HG02642 (cell line): ENCODE measurements at regions not wholly inside any gene's neighbourhood (a gene's known extent, or its start where the extent isn't known, plus 50 kb on each side); places are given as distances from the start of the nearest gene placed in this dataset.
A peak's percentile ranks its signal among the peaks of the same experiment; 100 is the strongest.
"Not testable (repeated sequence)": the region's sequence is repeated elsewhere in the genome, so short reads cannot be mapped to it uniquely, and the experiment has no call there.

ENCODE experiments used
- ATAC-seq: cut with Tn5 transposase; IDR thresholded peaks from one replicate; pipeline ENCODE4 v1.9.1; 2021; ENCODE audit warnings: mild to moderate bottlenecking; ENCODE audit not compliant: unreplicated experiment, poor library complexity

DNA sequence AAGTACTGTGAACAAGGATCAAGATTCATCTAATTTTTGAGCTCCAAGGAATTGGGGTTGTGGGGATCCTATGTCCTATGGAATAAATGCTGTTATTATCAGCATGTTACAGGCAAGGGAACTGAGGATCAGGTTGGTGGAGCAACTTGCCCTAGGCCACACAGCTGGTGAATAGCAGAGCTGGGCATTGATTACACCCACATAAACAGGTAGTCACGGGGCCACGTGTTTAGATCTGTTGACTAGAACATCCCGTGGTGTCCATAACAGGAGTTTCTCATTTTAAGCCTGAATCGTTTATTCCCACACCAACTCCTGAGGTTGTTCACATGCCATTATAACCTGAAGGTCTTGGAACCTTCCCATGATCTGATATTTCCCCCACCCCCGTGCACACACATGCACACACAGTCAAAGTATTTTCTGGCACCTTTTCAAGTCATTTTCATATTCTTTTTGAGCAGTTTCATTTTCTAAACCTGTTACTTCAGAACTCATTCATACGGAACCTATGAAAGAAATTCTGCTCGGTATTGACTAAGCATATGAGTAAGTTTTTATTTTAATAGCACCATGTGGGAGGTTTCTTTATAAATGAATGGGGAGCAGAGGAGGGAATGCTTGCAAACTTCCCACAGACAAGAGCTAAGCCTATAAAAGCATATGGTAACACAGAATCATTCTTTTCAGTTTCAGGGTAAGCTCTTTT lies 338.1 kb downstream of the ANAPC1 start:
- ATAC-seq, result not testable (repeated sequence)

DNA sequence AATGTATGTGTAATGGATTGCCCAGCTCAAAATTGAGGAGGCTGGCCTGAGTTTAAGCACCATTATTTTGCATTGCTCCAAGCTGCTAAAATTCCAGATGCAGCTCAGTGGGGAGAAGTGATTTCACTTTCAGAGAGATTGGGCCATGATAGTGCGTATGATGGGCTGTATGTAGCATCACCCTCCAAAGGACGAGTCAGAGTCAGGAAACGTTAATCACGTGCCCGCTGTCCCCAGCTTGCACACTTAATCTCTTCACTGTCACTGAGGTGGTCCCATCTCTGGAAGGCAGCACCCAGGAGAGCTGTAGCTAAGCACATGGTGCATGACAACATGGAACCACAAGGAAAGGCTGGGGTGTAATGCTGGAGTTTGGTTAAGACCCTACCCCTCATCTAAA lies 337.4 kb downstream of the ANAPC1 start:
- ATAC-seq, result not testable (repeated sequence)

DNA sequence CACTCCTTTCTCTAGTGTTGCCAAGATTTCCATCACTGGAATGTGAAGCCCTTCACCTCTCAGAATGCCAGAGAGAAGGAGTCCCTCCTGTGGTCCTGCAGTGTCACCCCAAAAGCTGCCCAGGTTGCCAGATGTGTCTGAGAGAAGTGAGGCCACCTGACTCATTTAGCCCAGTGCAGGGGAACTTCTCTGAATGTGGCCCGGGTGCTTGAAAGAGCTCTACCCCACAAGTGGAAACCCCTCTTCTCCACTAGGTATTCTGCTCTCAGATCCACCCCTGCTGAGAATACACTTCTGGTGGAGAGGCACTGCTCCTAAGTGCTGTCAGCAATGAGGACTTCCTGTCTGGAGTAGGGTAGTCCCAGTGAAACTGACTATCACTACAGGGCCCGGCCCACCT lies 334.8 kb downstream of the ANAPC1 start:
- not testable (repeated sequence) for ATAC-seq

DNA sequence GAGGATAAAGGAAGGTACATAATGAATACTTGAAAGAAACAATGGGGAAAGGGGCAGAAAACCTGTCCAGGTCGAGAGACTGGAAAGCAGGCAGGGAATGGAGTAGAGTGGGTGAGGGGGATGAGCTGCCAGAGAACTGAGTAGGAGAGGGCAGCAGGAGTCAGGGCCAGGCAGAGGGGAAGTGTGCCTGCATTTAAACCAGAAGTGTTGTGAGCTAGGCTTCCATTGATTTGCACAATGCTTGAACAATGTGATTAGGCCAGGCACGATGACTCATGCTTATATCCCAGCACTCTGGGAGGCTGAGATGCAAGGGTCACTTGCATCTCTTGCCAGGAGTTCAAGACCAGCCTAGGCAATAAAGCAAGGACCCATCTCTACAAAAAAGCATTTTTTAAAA lies 332.6 kb downstream of the ANAPC1 start:
- ATAC-seq, result not testable (repeated sequence)

DNA sequence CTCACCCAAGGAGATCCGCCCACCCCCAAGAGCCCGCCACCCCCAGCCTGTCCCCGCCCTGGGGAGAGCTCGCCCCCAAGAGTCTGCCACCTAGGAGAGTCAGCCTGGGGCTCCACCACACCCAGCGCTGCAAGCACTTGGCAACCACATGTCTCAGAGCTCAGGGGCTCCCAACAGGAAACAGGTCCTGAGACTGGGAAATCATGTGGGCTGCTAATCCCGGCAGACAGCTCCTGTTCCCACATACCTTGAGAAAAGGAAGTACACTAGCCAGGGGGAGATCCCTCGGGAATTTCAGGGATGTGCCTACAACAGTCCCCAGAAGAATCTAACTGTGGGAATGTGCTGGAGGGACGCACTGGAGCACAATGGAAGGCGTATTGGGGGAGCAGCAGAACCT lies 331.4 kb downstream of the ANAPC1 start:
- ATAC-seq, result not testable (repeated sequence)

DNA sequence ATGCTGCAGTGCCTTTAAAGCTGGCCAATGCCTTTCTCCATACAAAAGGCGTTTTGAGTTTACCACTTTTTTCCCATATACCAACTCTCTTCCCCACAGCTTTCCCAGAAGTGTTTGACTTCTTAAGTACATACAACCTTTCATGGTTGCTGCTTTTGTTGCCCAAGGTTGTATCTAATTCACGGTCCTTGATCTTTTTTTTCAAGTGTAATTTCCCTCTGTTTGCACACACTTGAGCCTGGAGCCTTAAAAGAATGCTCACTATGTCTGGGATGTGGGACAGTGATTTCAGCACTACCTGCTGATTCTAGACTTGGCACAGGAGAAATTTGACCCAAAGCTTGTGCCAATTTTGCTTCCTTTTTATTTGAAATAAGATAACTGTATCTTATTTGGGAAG lies 324.7 kb downstream of the ANAPC1 start:
- not testable (repeated sequence) for ATAC-seq

DNA sequence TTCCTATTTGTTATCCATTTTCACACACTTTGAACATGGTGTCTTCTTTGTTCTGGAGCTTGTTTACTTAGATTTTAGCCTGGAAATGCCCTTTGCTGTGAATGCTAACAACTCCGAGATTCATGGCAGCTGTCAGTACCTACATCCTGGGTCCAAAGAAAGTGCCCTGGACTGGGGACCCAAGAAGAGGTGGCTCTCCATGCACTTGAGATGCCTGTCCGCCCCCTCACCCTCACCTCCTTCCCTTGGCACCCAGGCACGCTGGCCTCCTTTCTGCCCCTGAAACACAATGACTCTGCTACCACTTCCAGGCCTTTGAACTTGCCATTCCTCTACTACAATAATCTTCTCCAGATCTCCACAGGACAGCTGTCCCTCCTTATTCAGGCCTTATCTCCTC lies 324.2 kb downstream of the ANAPC1 start:
- not testable (repeated sequence) for ATAC-seq

DNA sequence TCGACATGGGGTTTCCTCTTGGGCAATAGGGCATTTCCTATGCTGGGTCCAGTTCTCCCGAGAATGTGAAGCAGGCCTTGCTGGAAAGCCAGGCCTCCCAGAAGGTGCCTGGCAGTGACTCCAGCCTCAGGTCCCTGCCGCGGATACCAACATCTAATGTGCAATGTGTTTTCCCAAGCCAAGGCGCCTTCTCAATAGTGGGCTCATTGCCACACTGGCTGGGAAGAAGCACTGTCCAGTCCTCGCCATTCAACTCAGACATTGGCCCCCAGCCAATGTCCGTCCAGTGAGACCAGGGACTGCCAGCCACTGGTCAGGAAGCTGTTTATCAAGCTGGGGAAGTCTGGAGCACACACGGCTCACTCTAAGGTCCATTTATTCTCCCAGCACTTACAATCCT lies 317.9 kb downstream of the ANAPC1 start:
- not testable (repeated sequence) for ATAC-seq

DNA sequence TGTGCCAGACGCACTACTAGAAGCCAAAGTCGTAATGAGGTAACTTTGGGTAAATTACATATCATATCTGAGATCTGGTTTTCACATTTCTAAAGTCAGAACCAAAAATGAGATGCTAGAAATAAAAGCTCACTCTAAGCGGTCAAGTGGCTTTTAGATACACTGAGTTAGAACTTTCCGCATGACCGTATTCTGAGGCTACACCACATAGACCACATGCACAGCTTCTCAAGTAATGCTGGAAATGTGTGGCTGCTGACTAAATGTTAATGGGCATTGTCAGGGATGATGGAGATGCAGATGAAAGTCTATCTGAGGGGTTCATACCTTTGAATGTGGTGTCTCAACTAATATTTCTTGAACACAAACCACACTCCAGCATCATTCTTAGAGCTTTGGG lies 316.8 kb downstream of the ANAPC1 start:
- ATAC-seq, result not testable (repeated sequence)

DNA sequence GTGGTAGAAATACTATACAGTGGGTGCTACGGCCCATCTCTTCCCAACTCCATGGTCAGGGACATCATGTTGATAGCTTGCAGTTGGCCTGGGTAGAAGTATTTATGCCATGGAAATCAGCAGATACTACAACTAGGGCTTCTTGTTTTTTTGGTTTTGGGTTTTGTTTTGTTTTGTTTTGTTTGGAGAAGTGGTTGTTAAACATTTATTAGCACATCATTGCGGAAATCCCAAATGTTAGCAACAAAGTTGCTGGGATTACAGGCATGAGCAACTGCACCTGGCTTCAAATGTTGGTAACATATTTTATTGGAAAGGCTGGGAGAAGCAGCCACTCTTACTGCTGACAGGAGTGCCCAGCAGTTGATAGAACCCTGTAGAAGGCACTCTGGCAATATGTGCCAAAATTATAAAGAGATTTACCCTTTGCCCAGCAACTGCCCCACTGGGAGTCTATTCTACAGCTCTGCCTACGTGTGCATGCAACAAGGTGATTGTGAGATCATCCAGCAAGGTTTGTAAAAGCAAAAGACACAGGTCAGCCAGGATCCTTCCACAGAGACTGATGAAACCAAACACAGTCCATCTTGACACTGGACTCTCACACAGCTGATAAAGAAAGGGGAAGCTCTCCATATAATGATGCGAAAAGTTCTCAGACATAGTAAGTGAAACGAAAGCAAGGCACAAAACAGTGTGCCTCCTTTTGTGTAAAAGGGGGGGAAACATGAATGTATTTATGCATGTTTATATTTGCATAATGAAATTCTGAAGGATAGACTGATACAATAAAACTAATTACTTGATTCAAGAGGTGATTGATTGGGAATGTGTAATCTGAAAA lies 314.4 kb downstream of the ANAPC1 start:
- ATAC-seq, result not testable (repeated sequence)

DNA sequence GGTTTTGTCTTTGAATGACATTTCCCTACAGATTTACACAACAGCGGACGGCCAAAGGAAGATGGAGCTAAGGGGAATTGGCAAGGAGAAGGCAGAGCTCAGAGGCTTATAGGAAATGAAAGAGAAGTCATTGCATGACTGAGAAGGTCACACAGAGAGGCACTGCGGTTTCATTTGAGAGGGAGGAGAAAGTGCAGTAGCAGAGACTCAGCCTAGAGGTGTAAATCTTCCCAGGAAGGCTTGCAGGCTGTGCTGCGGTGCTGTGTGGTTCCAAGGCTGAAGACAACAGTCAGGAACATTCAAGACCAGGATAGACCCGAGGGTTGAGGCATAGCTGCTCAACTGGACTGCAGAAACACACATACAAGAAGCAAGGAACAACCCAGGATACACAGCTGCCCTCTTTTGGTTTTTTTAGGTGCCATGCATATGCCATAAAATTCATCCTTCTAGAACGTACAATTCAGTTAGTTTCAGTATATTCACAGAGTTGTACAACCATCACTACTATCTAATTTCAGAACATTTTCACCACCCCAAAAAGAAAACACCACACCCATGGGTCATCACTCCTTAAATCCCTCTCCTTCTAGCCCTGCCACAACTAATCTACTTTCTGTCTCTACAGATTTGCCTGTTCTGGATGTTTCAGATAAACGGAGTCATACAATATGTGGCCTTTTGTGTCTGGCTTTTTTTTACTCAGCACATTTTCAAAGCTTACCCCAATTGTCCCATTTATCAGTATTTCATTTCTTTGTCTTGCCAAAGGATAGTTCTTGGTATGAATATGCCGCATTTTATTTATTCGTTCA lies 313.5 kb downstream of the ANAPC1 start:
- ATAC-seq, result peak; percentile 79

DNA sequence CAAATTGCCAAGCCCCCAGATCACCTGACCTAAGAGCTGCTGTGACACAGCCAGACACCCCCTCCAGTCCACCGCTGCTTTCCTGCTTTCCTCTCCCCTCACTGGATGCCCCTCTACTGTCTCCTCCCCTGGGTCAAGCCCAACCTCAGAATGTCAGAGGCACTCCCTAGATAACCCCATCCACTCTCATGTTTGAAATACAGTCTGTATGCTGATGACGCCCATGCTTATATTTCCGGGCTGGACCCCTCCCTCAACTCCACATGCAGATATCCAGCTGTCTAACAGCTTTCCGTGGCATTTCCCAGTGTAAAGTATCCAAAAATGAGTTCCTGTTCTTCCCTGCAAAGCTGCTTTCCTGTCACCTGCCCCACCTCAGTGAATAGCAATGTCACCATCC lies 309.2 kb downstream of the ANAPC1 start:
- not testable (repeated sequence) for ATAC-seq

DNA sequence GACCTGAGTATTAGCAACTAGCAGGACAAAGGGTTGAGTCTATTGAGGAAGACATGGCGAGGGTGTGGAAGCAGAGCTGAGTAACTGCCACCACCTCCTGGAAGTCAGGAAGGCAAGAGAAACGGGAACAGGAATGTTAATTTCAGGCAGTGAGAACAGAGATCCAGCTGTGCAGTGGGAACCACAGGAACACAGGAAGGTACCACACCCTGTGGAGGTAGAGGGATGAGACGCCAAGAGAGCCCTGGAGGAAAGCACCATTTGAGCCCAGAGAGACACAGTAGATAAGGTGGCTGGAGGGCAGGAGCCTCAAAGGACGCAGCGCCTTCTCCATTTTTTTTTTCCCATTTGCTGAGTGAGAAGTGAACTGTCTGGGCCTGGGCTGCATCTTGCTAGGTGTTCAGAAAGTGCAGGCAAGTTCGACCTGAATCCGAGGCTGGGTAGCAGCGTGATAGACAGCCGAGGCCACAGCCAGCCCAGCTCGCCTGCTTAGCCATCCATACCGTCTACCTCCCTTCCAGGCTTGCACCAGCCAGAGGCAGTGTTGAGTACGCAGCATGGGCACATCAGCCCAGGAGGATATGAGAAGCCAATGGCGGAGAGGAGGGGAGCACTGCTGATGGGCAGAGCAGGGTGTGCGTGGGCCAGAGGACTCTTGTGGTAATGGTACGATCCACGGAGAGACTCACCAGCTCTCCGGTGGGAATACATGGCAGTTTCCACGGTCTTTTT lies 306.7 kb downstream of the ANAPC1 start:
- not testable (repeated sequence) for ATAC-seq

DNA sequence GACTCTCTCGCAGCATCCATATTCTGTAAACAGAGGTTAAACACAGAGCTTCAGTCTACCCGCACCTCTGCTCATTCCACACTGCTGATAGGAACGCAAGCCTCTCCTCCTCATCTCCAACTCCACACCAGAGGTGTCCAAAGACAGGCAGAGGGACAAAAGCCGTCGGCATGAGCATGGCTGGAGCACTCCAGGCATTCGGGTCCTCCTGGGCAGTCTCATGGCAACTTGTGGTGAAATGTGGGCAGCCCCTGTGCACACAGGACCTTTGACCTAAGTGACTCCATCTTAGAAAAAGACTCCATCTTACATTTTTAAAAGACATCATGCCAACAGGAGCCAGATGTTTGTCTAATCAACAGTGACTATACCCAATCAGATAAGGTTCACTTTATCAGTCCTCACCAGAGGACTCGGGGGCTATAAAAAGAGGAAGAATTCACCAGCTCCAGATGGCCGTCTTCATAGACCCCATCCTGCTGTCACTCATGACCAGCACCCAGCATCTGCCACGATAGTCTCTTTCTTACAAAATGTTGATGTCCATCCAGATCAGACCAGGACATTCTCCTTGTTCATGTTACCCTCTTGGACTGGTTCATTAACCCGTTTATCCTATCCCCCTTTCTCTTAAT lies 304.4 kb downstream of the ANAPC1 start:
- not testable (repeated sequence) for ATAC-seq

DNA sequence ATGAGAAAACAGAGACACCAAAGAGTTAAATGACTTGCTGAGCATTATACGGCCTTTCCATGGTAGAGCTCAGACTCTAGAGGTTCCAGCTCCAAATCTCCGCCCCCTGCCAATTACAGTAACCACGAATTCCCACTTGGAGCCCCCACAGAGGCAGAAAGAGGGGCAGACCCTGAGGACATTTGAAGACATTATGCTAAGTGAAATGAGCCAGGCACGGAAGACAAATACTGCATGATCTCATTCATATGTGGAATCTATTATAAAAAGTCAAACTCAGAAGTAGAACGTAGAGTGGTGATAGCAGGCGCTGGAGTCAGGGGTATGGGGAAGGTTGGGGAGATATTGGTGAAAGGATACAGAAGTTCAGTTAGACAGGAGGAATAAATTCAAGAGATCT lies 303.4 kb downstream of the ANAPC1 start:
- not testable (repeated sequence) for ATAC-seq

DNA sequence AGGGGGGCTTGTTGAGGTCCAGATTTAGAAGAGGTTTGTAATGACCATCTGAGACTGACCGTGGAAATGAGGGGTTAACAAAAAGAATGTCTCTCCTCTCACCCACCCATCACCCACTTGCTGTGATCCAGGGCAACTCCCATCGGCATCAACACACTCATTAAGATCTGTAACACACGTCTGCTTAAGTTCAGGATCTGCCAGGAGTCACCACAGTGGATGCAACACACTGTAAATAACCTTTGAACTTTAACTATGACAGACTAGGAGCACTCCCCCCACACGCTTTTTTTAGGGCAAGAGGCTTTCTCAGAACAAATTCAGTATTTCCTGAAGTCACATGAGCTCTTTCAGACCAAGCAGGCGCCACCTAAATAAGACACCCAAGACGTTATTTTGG lies 301.9 kb downstream of the ANAPC1 start:
- ATAC-seq, result not testable (repeated sequence)

DNA sequence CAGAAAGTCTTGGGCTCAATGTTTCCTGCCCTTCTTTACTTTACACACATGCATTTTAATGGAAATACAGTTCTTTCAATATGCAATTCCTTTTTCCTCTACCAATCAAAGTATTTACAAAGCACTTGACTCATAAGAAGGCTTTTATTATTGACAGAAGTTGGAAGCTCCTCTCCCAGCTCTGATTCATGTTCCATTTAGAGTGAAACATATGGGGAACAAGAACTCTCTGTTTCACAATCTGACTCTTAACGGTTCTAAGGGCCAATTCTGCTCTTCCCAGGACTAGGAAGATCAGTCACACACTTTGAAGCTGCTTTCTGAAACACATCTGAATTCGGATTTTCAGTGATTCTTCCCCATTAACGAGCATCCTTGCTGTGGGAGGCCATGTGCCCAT lies 300.5 kb downstream of the ANAPC1 start:
- not testable (repeated sequence) for ATAC-seq

DNA sequence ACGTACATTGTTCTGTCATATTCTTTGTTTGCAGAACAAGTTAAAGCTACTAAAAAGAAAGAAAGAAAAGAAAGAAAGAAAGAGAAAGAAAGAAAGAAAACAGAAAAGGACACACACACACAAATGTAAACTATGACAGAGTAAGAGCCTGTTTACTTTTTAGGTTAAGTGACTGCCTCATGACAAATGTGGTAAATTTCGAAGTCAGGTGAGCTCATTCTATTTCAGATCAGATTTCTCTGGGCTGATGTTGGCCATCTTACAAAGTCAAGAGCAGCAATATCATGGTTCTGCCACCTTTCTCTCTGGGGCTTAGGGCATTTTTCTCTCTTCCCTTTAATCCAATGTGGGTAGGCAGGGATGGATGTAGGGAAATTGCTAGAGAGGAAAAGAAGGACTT lies 299.5 kb downstream of the ANAPC1 start:
- not testable (repeated sequence) for ATAC-seq

DNA sequence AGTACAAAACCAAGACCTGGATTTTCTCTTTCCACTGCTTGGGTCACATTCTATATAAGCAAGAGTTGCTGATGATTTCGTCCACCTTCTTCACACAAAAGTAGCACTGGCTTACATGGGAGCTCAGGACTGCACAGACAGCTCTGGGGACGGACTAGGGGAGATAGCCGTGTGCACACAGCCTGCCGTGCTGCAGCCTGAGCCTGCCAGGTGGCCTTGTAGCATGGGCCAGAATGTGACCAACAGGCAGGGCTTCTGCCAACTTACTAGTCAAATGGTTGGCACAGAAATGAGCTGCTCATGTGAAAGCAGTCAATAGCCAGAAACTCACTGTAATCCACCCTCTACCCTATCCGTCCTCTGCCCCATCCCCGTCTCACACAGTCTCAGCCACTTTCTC lies 299.0 kb downstream of the ANAPC1 start:
- not testable (repeated sequence) for ATAC-seq

DNA sequence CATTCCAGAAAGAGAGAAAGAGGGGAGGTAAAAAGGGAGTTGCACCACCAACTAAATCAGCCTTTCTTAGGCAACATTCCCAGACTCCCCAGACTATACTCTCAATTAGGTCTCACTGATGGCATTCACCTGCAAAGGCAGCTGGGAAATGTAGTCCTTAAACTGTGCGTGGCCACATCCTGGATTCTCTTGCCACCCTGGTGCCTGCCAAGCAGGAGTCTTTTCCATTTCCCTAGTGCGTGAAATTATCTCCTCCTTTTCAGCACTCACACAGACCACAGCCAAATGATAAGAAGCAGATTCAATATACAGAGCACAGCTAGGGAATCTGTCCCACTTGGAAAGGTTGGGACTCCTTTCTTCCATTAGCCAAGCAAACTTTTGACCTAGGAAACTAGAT lies 298.0 kb downstream of the ANAPC1 start:
- not testable (repeated sequence) for ATAC-seq
